ENCODE measurements at regions not wholly inside any gene's neighbourhood (a gene's known extent, or its start where the extent isn't known, plus 50 kb on each side); places are given as distances from the start of the nearest gene placed in this dataset.
"Not testable (repeated sequence)": the region's sequence is repeated elsewhere in the genome, so short reads cannot be mapped to it uniquely, and the experiment has no call there.

DNA sequence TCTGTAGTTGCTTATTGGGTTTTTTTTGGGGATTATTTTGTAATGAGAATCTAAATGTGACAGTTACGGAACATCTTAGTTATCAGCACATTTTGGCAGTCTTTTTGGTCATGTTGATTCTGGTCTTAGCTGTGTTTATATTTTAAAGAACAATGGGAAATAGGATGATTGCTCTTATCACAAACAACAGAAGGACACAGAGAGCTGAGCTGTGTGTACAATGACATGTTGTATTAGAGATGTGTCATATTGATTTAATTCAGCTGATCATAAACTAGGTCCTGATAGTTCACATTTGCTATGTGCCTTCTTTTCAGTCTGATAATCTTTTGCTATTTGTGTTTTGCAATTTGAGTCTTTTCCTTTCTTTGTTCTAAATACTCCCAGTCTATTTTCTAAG is 781.7 kb downstream of the TRHDE start:
- DNase-seq: no peak

- DNase-seq: no peak
These were observed 785.3 kb downstream of the TRHDE start for GRCh38 chr12:73057428-73057827.

GRCh38 chr12:73065913-73066312 is 793.7 kb downstream of the TRHDE start:
- DNase-seq: no peak

GRCh38 chr12:73067616-73068015 is 795.4 kb downstream of the TRHDE start:
- DNase-seq: no peak

- no peak for DNase-seq
These were observed 800.0 kb downstream of the TRHDE start for GRCh38 chr12:73072214-73072613.

- no peak for DNase-seq
These were observed 804.6 kb downstream of the TRHDE start for GRCh38 chr12:73076760-73077159.

DNA sequence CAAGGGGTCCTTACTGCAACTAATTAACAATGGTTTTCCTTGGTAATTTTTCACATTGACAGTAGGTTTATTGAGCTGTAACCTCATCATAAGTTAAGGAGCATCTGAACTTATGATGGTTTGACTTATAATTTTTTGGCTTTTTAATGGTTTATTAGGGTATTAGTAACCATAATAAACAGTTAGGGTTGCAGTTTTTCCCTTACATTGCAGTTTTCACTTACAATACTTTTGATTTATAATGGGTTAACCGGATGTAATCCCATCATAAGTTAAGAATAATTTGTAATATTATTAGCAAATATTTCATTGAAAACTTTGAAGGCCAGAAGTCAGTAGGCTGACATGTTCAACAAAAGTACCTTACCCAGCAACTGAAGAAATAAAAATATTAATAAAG is 811.6 kb downstream of the TRHDE start:
- no peak for DNase-seq

DNA sequence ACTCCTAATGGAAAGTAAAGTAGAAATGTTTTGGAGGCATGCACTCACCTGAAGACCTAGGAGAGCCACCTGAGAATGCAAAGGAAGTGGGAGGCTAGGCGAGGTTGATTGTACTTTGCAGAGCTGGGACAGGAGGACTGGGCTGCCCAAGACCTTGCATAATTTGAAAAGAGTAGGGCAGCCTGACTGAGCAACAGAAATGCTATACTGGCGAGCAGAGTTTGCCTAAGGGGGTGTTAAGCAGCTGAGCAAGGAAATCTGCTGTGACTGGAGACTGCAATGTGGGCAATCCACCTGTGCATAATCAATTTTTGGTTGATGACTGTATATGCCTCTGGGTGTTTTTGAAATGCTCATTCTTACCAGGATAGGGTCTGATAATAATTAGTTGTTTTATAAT is 834.1 kb downstream of the TRHDE start:
- no peak for DNase-seq

GRCh38 chr12:73106896-73107295 is 834.7 kb downstream of the TRHDE start:
- DNase-seq: no peak

GRCh38 chr12:73110816-73111215 is 838.6 kb downstream of the TRHDE start:
- no peak for DNase-seq

GRCh38 chr12:73112035-73112816 is 840.1 kb downstream of the TRHDE start:
- DNase-seq: no peak

DNA sequence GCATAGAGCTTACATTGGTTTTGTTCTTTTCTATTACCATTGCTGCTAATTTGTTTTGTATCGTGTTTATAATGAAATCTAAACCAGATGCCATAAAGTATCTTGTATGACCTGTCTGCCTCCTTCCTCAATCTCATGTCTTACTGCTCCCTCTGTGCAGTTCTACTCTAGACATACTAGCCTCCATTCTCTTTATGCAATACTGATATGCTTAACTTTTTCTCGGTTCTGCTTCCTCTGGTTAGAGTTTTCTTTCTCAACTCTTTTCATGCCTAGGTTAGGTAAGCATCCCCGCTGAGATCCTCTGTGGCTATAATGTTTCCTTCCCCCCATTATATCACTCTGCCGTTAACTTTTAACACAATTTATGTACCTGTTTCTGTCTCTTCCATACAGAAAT is 852.3 kb downstream of the TRHDE start:
- no peak for DNase-seq

- no peak for DNase-seq
These were observed 853.0 kb downstream of the TRHDE start for GRCh38 chr12:73125148-73125547.

DNA sequence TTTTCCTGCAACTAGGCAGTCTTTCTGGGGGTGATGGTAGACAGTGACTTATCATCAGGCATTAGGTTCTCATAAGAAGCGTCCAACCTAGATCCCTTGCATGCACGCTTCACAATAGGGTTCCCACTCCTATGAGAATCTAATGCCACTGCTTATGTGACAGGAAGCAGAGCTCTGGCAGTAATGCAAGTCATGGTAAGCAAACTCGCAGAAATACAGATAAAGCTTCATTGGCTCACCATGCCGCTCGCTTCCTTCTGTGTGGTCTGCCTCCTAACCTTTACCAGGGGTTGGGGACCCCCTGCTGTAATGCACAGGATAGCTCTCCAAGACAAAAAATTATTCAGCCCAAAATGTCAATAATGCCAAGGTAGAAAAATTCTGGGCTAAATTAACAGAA is 864.2 kb downstream of the TRHDE start:
- DNase-seq: no peak

DNA sequence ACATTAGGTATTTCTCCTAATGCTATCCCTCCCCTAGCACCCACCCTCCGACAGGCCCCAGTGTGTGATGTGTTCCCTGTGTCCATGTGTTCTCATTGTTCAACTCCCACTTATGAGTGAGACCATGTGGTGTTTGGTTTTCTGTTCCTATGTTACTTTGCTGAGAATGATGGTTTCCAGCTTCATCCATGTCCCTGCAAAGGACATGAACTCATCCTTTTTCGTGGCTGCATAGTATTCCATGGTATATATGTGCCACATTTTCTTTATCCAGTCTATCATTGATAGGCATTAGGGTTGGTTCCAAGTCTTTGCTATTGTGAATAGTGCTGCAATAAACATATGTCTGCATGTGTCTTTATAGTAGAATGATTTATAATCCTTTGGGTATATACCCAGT is 867.5 kb downstream of the TRHDE start:
- not testable (repeated sequence) for DNase-seq

DNA sequence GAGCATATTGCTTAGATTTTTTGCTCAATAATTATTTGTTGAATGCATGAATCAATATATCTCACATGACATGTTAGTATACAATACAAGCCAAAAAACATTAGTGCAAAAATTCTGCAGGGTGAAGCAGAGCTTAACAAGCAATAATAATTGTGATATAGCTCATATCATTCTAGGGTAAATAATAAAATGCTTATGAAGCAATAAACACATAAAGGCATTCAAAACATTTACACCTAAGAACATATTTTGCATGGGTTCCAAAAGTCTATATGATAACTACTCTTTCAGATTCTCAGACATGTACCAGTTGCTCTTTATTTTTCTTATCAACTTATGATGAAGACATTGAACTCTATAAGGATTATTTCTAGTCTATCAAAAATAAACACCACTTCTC is 886.2 kb downstream of the TRHDE start:
- no peak for DNase-seq

GRCh38 chr12:73159954-73160353 is 887.8 kb downstream of the TRHDE start:
- DNase-seq: no peak

DNA sequence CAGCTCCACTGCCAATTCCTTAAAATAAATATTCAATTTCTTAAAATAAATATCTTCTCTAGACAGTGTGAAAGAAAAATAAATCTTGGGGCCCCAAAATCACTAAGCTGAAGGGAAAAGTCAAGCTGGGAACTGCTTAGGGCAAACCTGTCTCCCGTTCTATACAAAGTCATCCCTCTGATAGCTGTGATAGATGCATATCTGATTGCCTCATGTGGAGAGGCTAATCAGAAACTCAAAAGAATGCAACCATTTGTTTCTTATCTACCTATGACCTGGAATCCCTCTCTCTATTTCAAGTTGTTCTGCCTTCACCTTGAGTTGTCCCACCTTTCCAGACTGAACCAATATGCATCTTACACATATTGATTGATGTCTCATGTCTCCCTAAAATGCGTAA is 889.8 kb downstream of the TRHDE start:
- DNase-seq: no peak

- no peak for DNase-seq
These were observed 908.6 kb downstream of the TRHDE start for GRCh38 chr12:73180734-73181133.

DNA sequence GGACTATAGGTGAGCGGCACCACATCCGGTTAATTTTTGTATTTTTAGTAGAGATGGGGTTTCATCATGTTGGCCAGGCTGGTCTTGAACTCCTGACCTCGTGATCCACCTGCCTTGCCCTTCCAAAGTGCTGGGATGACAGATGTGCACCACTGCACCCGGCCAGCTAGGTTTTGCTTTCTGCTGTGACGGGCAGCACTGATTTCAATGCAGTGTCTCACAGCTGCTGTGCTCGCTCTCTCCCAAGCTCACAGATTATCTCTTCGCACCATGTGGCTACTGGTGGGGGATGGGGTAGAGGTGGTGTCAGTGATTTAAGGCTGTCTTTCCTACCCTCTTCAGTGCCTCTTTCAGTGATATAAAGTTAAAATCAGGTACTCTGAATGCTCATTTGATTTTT is 909.1 kb downstream of the TRHDE start:
- DNase-seq: no peak

GRCh38 chr12:73185403-73185802 is 913.2 kb downstream of the TRHDE start:
- no peak for DNase-seq

GRCh38 chr12:73186272-73186671 is 914.1 kb downstream of the TRHDE start:
- DNase-seq: no peak

- no peak for DNase-seq
These were observed 915.6 kb downstream of the TRHDE start for GRCh38 chr12:73187765-73188164.

DNA sequence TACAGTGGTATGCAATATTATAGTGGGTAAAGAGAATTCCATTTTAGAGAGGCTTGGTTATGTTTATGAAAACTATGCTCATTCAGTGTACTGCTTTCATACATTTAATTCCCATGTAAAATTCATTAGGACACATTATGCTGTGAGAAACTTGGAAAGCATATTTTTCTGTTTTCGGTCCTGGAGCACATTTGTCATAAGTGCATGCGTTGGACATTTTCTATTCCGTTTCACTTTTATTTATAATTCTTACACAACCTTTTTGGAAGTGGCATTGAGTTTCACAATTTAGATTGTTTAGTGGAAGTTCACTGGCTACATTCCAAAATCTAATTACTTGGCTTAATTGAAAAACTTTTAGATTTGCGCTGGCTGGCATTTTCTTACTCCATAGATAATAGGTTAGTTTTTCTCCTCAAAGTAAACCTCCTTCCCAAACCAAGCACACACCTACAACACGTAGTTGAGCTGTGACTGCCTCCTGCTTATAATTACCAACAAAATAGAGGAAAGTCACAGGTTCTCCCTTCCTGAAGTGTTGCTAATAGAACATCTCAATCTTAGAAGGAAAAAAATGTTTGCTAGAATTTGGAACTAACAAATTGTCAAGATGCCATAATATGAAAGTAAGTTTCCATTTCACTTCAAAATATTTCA is 938.5 kb downstream of the TRHDE start:
- DNase-seq: no peak
